HepG2 (cell line): ENCODE measurements at regions not wholly inside any gene's neighbourhood (a gene's known extent, or its start where the extent isn't known, plus 50 kb on each side); places are given as distances from the start of the nearest gene placed in this dataset.

Source experiments
- DMAP1 ChIP-seq: IDR thresholded peaks from 2 replicates; pipeline ENCODE4 v1.6.1; 2016
- IKZF1 ChIP-seq: fragments of 450-650 bp; IDR thresholded peaks from 2 replicates; pipeline ENCODE4 v1.7.1; 2016
- NFE2L2 ChIP-seq: fragments of 150-350 bp; IDR thresholded peaks from 2 replicates; pipeline ENCODE4 v1.6.1; 2014; ENCODE audit warnings: low read length
- RAD51 ChIP-seq: fragments of 450-650 bp; IDR thresholded peaks from 2 replicates; pipeline ENCODE4 v1.6.1; 2016; ENCODE audit warnings: borderline replicate concordance
- ZBTB7A ChIP-seq: sonication (generic); formaldehyde crosslinking; IDR thresholded peaks from 2 replicates; pipeline ENCODE4 v1.8.0; 2022; ENCODE audit warnings: mild to moderate bottlenecking, missing genetic modification reagents
- ZNF34 ChIP-seq: sonication (generic); formaldehyde crosslinking; IDR thresholded peaks from 2 replicates; pipeline ENCODE4 v1.4.0; 2020; ENCODE audit warnings: mild to moderate bottlenecking, missing genetic modification reagents, borderline replicate concordance
- ZNF552 ChIP-seq: sonication (generic); formaldehyde crosslinking; IDR thresholded peaks from 2 replicates; pipeline ENCODE4 v1.9.0; 2022; ENCODE audit warnings: missing genetic modification reagents, mild to moderate bottlenecking, borderline replicate concordance
- ZNF644 ChIP-seq: IDR thresholded peaks from 2 replicates; pipeline ENCODE4 v1.6.1; 2016; ENCODE audit warnings: low read depth
- ZNF75D ChIP-seq: sonication (generic); formaldehyde crosslinking; IDR thresholded peaks from 2 replicates; pipeline ENCODE4 v1.8.1; 2023; ENCODE audit warnings: missing genetic modification reagents, mild to moderate bottlenecking, borderline replicate concordance
- ZNF775 ChIP-seq: sonication (generic); formaldehyde crosslinking; IDR thresholded peaks from 2 replicates; pipeline ENCODE4 v1.4.0; 2020; ENCODE audit warnings: missing genetic modification reagents, mild to moderate bottlenecking, moderate library complexity, borderline replicate concordance
- ZNF83 ChIP-seq: sonication (generic); formaldehyde crosslinking; IDR thresholded peaks from 2 replicates; pipeline ENCODE4 v1.4.0; 2020; ENCODE audit warnings: missing genetic modification reagents, mild to moderate bottlenecking, borderline replicate concordance
- TF ChIP-seq, protein P1 (sequence below): sonication (generic); formaldehyde crosslinking; IDR thresholded peaks from 2 replicates; pipeline ENCODE4 v1.4.0; 2020; ENCODE audit warnings: missing genetic modification reagents
- TF ChIP-seq, protein P2 (sequence below): sonication (generic); formaldehyde crosslinking; IDR thresholded peaks from 2 replicates; pipeline ENCODE4 v1.8.0; 2023; ENCODE audit warnings: mild to moderate bottlenecking, missing genetic modification reagents
- TF ChIP-seq, protein P3 (sequence below): sonication (generic); formaldehyde crosslinking; IDR thresholded peaks from 2 replicates; pipeline ENCODE4 v1.4.0; 2020; ENCODE audit warnings: missing genetic modification reagents, mild to moderate bottlenecking, borderline replicate concordance
- TF ChIP-seq, protein P4 (sequence below): sonication (generic); formaldehyde crosslinking; IDR thresholded peaks from 2 replicates; pipeline ENCODE4 v1.8.0; 2022; ENCODE audit warnings: mild to moderate bottlenecking, missing genetic modification reagents, moderate library complexity
- TF ChIP-seq, protein P5 (sequence below): sonication (generic); formaldehyde crosslinking; IDR thresholded peaks from 2 replicates; pipeline ENCODE4 v1.4.0; 2020; ENCODE audit warnings: mild to moderate bottlenecking, missing genetic modification reagents
- TF ChIP-seq, protein P6 (sequence below): sonication (generic); formaldehyde crosslinking; IDR thresholded peaks from 2 replicates; pipeline ENCODE4 v1.5.0; 2020; ENCODE audit warnings: missing genetic modification reagents
- TF ChIP-seq, protein P7 (sequence below): sonication (generic); formaldehyde crosslinking; IDR thresholded peaks from 2 replicates; pipeline ENCODE4 v1.8.1; 2022; ENCODE audit warnings: low read depth, mild to moderate bottlenecking, missing genetic modification reagents

DNA sequence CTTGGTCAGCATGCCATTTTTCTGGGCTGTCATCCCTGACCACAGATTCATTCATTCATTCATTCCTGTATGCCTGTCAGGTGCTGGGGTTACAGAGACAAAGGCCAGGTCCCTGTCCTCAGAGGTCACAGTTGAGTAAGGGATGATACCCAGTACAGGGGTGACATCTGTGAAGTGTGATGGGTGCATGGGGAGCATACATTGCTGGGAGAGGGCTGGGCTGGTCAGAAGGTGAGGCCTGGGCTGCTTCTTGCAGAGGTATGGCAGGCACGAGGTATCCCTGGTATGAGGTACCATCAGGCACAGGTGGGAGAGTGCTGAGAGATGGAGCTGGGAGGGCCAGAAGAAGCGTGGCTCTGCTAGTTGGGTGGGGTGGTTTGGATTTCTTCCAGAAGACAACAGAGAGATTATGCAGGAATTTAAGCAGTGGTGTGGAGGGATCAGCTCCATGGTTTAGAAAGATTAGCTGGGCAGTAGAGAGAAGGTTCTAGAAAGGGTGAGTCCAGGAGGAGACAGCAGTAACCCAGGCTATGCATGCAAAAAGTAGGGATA is 181.9 kb upstream of the HAAO start (continued):
- TF ChIP-seq, protein P1, sequence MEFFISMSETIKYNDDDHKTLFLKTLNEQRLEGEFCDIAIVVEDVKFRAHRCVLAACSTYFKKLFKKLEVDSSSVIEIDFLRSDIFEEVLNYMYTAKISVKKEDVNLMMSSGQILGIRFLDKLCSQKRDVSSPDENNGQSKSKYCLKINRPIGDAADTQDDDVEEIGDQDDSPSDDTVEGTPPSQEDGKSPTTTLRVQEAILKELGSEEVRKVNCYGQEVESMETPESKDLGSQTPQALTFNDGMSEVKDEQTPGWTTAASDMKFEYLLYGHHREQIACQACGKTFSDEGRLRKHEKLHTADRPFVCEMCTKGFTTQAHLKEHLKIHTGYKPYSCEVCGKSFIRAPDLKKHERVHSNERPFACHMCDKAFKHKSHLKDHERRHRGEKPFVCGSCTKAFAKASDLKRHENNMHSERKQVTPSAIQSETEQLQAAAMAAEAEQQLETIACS (CRISPR knock-in tag): 0 out of 2 replicates have a peak, but pooled peaks have one; percentile 2
- TF ChIP-seq DMAP1 (CRISPR knock-in tag) (no peak), ZNF644 (CRISPR knock-in tag) (no peak), ZNF34 (no peak), IKZF1 (no peak), ZNF83 (no peak), NFE2L2 (no peak), ZBTB7A (CRISPR knock-in tag) (0 out of 2 replicates have a peak, but pooled peaks have one; percentile 37), ZNF552 (CRISPR knock-in tag) (0 out of 2 replicates have a peak, but pooled peaks have one; percentile 6), ZNF75D (CRISPR knock-in tag) (no peak), ZNF775 (CRISPR knock-in tag) (no peak), RAD51 (no peak)
- TF ChIP-seq, protein P2, sequence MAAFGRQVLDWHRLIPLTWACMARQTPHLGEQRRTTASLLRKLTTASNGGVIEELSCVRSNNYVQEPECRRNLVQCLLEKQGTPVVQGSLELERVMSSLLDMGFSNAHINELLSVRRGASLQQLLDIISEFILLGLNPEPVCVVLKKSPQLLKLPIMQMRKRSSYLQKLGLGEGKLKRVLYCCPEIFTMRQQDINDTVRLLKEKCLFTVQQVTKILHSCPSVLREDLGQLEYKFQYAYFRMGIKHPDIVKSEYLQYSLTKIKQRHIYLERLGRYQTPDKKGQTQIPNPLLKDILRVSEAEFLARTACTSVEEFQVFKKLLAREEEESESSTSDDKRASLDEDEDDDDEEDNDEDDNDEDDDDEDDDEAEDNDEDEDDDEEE (CRISPR knock-in tag): no peak
- TF ChIP-seq, protein P3, sequence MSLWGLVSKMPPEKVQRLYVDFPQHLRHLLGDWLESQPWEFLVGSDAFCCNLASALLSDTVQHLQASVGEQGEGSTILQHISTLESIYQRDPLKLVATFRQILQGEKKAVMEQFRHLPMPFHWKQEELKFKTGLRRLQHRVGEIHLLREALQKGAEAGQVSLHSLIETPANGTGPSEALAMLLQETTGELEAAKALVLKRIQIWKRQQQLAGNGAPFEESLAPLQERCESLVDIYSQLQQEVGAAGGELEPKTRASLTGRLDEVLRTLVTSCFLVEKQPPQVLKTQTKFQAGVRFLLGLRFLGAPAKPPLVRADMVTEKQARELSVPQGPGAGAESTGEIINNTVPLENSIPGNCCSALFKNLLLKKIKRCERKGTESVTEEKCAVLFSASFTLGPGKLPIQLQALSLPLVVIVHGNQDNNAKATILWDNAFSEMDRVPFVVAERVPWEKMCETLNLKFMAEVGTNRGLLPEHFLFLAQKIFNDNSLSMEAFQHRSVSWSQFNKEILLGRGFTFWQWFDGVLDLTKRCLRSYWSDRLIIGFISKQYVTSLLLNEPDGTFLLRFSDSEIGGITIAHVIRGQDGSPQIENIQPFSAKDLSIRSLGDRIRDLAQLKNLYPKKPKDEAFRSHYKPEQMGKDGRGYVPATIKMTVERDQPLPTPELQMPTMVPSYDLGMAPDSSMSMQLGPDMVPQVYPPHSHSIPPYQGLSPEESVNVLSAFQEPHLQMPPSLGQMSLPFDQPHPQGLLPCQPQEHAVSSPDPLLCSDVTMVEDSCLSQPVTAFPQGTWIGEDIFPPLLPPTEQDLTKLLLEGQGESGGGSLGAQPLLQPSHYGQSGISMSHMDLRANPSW (CRISPR knock-in tag): no peak
- TF ChIP-seq, protein P4, sequence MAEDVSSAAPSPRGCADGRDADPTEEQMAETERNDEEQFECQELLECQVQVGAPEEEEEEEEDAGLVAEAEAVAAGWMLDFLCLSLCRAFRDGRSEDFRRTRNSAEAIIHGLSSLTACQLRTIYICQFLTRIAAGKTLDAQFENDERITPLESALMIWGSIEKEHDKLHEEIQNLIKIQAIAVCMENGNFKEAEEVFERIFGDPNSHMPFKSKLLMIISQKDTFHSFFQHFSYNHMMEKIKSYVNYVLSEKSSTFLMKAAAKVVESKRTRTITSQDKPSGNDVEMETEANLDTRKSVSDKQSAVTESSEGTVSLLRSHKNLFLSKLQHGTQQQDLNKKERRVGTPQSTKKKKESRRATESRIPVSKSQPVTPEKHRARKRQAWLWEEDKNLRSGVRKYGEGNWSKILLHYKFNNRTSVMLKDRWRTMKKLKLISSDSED (CRISPR knock-in tag): peak; percentile 73; the same call in 1 of the 2 replicates
- TF ChIP-seq, protein P5, sequence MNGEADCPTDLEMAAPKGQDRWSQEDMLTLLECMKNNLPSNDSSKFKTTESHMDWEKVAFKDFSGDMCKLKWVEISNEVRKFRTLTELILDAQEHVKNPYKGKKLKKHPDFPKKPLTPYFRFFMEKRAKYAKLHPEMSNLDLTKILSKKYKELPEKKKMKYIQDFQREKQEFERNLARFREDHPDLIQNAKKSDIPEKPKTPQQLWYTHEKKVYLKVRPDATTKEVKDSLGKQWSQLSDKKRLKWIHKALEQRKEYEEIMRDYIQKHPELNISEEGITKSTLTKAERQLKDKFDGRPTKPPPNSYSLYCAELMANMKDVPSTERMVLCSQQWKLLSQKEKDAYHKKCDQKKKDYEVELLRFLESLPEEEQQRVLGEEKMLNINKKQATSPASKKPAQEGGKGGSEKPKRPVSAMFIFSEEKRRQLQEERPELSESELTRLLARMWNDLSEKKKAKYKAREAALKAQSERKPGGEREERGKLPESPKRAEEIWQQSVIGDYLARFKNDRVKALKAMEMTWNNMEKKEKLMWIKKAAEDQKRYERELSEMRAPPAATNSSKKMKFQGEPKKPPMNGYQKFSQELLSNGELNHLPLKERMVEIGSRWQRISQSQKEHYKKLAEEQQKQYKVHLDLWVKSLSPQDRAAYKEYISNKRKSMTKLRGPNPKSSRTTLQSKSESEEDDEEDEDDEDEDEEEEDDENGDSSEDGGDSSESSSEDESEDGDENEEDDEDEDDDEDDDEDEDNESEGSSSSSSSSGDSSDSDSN (CRISPR knock-in tag): no peak
- TF ChIP-seq, protein P6, sequence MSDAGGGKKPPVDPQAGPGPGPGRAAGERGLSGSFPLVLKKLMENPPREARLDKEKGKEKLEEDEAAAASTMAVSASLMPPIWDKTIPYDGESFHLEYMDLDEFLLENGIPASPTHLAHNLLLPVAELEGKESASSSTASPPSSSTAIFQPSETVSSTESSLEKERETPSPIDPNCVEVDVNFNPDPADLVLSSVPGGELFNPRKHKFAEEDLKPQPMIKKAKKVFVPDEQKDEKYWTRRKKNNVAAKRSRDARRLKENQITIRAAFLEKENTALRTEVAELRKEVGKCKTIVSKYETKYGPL (CRISPR knock-in tag): no peak
- TF ChIP-seq, protein P7, sequence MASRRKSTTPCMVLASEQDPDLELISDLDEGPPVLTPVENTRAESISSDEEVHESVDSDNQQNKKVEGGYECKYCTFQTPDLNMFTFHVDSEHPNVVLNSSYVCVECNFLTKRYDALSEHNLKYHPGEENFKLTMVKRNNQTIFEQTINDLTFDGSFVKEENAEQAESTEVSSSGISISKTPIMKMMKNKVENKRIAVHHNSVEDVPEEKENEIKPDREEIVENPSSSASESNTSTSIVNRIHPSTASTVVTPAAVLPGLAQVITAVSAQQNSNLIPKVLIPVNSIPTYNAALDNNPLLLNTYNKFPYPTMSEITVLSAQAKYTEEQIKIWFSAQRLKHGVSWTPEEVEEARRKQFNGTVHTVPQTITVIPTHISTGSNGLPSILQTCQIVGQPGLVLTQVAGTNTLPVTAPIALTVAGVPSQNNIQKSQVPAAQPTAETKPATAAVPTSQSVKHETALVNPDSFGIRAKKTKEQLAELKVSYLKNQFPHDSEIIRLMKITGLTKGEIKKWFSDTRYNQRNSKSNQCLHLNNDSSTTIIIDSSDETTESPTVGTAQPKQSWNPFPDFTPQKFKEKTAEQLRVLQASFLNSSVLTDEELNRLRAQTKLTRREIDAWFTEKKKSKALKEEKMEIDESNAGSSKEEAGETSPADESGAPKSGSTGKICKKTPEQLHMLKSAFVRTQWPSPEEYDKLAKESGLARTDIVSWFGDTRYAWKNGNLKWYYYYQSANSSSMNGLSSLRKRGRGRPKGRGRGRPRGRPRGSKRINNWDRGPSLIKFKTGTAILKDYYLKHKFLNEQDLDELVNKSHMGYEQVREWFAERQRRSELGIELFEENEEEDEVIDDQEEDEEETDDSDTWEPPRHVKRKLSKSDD (CRISPR knock-in tag): peak; percentile 18; the same call in 1 of the 2 replicates
